NCI-H2196 (cell line): ENCODE measurements at regions not wholly inside any gene's neighbourhood (a gene's known extent, or its start where the extent isn't known, plus 50 kb on each side); places are given as distances from the start of the nearest gene placed in this dataset.

Experiments
- DNase-seq: peaks from one replicate; lab custom pipeline; 2025; ENCODE audit not compliant: unreplicated experiment; lab: John Stamatoyannopoulos, UW

- no peak for DNase-seq
Observed at GRCh38 chr7:52502281-52502680, 533.2 kb upstream of the POM121L12 start.

DNA sequence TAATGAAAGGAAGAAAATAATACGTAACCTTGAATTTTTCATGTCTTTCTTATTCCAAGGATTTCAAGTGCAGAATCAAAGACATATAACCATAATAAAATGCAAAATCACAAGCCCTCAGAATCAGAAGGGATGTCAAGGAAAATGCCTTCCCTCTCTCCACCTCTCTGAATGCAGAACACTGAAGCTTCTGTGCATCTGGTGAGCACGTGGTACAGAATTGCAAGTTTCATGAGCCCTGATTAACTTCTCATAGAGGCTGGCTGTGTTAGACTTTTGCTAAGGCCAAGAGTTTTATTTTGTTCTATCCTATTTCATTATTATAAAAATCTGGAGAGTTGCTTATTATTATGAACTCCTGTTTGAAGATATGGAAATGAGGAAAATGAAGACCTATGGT is 533.7 kb upstream of the POM121L12 start:
- DNase-seq, result no peak

GRCh38 chr7:52500841-52501240 is 534.6 kb upstream of the POM121L12 start:
- no peak for DNase-seq

- no peak for DNase-seq
Observed at GRCh38 chr7:52498366-52498765, 537.1 kb upstream of the POM121L12 start.

DNA sequence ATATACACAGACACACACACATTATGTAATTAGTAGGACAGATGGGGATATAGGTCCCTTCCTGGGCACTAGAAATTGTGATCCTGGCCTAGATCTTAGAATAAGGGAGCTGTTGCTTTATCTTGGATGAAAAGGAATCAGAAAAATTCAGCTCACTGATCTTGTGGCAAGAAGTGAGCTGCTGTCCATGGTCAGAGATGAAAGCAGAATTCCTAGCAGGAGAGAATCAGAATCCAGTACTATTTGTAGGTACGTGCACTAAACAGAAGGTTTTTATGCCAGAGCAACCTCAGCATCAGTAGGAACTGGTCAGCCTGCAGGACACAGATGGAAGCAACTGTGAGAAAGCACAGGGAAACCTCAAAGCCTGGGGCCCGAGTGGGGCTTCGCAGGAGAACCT is 549.2 kb upstream of the POM121L12 start:
- no peak for DNase-seq

DNA sequence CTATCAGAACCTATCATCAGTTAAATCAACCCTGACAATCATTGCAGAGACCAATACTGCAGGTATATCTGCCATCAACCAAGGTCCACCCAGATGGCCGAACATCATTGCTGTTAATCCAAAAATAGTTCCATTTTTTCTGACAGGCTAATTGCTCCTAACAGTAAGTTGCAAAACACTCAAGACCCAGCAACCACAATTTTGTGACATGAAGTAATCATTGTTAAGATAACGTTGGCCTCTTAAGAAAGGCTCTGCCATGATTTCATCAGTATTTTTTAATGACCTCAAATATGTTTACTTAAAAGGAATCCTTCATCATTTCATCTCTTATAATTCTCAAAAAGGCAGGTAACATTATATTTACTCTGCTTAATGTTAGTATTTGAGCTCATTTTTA is 553.4 kb upstream of the POM121L12 start:
- DNase-seq, result no peak

- DNase-seq, result no peak
Observed at GRCh38 chr7:52481571-52481970, 553.9 kb upstream of the POM121L12 start.

GRCh38 chr7:52479990-52480389 is 555.4 kb upstream of the POM121L12 start:
- no peak for DNase-seq

- no peak for DNase-seq
Observed at GRCh38 chr7:52475001-52475582, 560.3 kb upstream of the POM121L12 start.

DNA sequence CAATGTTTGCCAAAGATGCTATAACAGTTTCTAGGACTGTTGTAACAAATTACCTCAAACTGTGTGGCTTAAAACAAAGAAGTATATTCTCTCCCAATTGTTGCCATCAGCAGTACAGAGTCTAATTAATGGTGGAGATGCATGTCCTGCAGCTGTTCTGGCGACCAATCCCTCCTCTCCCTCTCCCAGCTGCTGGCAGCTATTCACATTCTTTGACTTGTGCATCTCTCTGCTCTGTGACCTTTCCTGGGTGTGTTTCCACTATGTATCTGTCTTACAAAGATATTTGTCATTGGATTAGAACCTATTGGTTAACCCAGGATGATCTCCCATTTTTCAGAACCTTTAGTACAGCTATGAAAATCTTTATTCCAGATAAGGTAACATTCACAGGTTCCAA is 561.7 kb upstream of the POM121L12 start:
- no peak for DNase-seq

DNA sequence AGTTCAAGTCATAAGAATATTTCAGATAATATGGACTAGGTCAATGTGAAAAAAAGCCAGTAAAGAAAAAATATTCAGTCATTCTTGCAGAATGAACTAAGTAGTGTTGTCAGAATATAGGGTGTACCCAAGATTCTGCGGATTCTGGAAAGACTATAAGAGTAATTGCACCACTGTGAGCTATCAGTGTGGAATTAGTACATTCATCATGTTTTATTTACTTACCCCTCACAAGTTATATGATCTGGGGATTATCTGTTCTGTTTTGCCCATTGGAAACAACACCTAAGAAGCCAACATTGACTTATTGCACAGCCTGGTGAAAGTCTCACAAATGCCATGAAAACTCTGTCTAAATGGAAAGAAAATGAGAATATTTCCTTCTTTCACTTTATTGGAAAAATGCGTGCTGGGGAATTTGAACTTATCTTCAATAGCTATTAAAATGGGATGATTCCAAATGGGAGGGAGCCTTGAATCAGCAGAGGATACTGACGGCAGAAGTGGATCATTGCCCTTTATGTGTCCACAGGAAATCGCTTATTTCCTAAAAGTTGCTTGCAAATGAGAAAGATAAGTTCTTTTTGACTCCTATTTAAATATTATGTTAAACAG is 563.3 kb upstream of the POM121L12 start:
- DNase-seq, result no peak

DNA sequence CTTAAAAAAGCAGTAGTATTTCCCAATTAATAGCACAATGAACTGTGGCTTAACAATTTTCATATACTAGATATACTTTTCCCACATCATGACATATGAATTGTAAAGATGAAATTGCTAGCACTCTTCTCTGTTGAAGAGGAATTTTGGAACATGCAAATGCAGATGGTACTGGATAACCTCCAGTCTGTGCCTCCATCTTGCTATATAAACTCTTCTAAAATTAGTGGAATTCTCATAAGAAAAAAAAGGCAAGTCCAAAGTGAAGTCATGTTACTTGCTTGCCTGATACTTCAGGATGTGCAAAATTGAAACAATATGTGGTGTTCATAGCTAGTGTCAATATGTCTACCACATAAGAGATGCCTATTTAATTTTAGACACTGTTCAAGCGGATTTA is 570.2 kb upstream of the POM121L12 start:
- no peak for DNase-seq

GRCh38 chr7:52463341-52463740 is 572.1 kb upstream of the POM121L12 start:
- no peak for DNase-seq

- DNase-seq, result no peak
Observed at GRCh38 chr7:52462474-52462873, 573.0 kb upstream of the POM121L12 start.

DNA sequence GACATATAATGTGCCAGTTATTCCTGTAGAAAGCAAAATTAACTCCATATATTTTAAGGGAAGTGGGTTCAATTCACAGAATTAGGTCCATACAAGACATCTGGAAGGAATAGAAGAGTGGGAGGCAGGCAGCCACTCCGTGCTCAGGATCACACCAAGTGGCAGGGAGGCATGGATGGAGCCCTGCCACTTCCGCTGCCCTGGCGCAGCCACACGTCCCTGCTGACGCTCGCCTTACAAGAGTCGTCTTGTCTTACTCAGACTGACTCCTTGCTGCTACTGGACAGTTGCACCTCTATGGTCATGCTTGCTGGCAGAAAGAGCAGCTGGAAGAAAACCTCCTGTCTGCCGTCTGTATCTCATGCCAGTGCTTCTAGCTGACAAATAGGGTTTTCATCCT is 579.9 kb upstream of the POM121L12 start:
- no peak for DNase-seq

GRCh38 chr7:52450816-52451215 is 584.6 kb upstream of the POM121L12 start:
- no peak for DNase-seq

DNA sequence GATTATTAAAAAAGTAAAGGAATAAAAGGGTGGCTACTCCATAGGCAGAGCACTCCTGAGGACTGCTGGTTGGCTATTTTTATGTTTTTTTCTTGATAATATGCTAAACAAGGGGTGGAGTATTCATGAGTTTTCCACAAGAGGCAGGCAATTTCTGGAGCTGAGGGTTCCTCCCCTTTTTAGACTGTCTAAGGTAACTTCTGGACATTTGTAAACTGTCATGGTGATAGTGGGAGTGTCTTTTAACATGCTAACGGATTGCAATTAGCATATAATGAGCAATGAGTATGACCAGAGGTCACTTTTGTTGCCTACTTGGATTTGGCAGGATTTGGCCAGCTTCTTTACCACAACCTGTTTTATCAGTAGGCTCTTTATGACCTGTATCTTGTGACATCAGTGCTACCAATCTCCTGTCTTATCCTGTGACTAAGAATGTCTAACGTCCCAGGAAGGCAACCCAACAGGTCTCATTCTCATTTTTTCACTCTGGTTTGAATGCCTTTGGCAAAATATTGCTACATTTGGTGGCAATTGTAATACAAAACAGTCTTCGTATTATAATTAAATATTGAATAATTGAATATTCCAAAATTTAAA is 587.8 kb upstream of the POM121L12 start:
- DNase-seq, result no peak

DNA sequence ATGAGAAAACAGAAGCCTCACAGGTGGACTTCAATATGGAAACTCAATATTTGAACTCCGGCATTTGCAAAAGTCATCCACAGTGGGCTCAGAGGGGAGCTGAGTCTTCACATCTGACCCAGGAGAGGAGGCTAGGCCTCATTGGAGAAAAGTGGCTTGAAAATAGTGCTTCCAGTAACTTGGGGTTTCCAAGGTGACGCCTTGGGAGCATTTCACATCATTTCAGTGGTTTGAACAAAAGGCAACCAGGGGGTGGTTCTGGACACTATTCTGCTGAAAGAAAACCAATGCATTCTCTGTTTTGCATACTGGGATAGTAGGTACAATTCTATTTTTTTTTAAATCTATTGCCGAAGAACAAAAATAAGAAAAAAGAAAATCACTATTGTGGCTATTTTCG is 599.2 kb upstream of the POM121L12 start:
- no peak for DNase-seq

DNA sequence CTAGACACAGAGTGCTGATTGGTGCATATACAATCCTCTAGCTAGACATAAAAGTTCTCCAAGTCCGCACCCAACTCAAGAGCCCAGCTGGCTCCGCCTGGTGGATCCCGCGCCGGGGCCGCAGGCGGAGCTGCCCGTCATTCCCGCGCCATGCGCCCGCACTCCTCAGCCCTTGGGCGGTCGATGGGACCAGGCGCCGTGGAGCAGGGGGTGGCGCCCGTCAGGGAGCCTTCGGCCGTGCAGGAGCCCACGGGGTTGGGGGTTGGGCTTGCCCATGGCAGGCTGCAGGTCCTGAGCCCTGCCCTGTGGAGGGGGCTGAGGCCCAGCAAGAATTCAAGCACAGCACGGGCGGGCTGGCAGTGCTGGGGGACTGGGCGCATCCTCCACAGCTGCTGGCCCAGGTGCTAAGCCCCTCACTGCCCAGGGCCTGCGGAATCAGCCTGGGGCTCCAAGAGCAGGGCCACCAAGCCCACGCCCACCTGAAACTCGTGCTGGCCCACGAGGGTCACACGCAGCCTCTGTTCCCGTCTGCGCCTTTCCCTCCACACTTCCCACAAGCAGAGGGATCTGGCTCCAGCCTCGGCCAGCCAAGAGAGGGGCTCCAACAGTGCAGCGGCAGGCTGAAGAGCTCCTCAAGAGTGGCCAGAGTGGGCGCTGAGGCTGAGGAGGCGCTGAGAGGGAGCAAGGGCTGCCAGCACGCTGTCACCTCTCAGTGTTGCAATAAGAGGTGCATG is 604.2 kb upstream of the POM121L12 start:
- no peak for DNase-seq

- DNase-seq, result no peak
Observed at GRCh38 chr7:52423251-52423650, 612.2 kb upstream of the POM121L12 start.

- no peak for DNase-seq
Observed at GRCh38 chr7:52413051-52413450, 622.4 kb upstream of the POM121L12 start.

DNA sequence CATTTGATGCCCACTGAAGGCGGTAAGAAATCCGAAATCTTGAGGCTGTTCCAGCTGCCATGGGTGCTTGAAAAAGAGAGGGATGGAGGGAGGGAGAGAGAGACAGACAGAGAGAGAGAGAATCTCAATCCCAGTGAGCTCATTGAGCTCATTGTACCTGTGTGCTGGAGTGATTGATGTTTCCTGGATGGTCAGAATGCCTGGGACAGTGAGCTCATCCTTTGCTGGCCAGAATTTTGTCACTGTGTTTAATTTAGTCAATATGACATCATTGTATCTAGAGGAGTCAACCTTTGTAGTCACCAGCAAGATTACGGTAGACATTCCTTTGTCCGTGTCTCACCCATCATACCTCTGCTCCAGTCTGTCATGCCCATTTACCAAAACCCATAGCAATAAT is 625.4 kb upstream of the POM121L12 start:
- DNase-seq, result no peak
